ENCODE measurements at regions not wholly inside any gene's neighbourhood (a gene's known extent, or its start where the extent isn't known, plus 50 kb on each side); places are given as distances from the start of the nearest gene placed in this dataset.

- TF ChIP-seq CTCF (IDR thresholded peaks at IDR 0.05) (no peak), POLR2A (IDR thresholded peaks at IDR 0.05) (no peak), EP300 (IDR thresholded peaks at IDR 0.05) (no peak)
- H3K36me3 ChIP-seq, result no peaks in the 10 kb centered on the region
- 89 to 91% methylated on average over 2 of the region's 2 CpGs for WGBS, 2 donors
- H3K4me3 ChIP-seq, result no peak overlapping the region
- no peak overlapping the region for H3K27ac ChIP-seq
- H3K4me1 ChIP-seq, result no peaks in the 10 kb centered on the region
- H3K27me3 ChIP-seq, result no peaks in the 10 kb centered on the region
- no peak for DNase-seq (ENCODE audit: low spot score in 2 of 2)
- no peaks in the 10 kb centered on the region for H3K9me3 ChIP-seq
Observed at GRCh38 chr10:28967031-28967430, 289.7 kb downstream of the BAMBI start.

- Histone ChIP-seq H3K36me3 (no peaks in the 10 kb centered on the region), H3K27me3 (no peaks in the 10 kb centered on the region), H3K27ac (no peak overlapping the region), H3K4me3 (no peak overlapping the region), H3K9me3 (no peaks in the 10 kb centered on the region), H3K4me1 (no peaks in the 10 kb centered on the region)
- 72 to 89% methylated on average over 4 of the region's 4 CpGs for WGBS, 2 donors
- no peak for TF ChIP-seq POLR2A (IDR thresholded peaks at IDR 0.05)
- TF ChIP-seq CTCF (IDR thresholded peaks at IDR 0.05), result no peak
- TF ChIP-seq EP300 (IDR thresholded peaks at IDR 0.05), result no peak
- no peak for DNase-seq (ENCODE audit: low spot score in 2 of 2)
Observed at GRCh38 chr10:28969413-28969812, 292.1 kb downstream of the BAMBI start.

- TF ChIP-seq CTCF (IDR thresholded peaks at IDR 0.05) (no peak), EP300 (IDR thresholded peaks at IDR 0.05) (no peak), POLR2A (IDR thresholded peaks at IDR 0.05) (no peak)
- DNase-seq (ENCODE audit: low spot score in 2 of 2), result no peak
- H3K27me3 ChIP-seq, result no peaks in the 10 kb centered on the region
- no peaks in the 10 kb centered on the region for H3K9me3 ChIP-seq
- H3K4me3 ChIP-seq, result no peak overlapping the region
- H3K4me1 ChIP-seq, result no peaks in the 10 kb centered on the region
- WGBS, 2 donors, result 57 to 76% methylated on average over 6 of the region's 6 CpGs
- no peak overlapping the region for H3K27ac ChIP-seq
- no peaks in the 10 kb centered on the region for H3K36me3 ChIP-seq
Observed at GRCh38 chr10:28970231-28970630, 292.9 kb downstream of the BAMBI start.

- 92 to 96% methylated on average over 6 of the region's 6 CpGs for WGBS, 2 donors
- TF ChIP-seq EP300 (IDR thresholded peaks at IDR 0.05), result no peak
- no peak for DNase-seq (ENCODE audit: low spot score in 2 of 2)
Observed at GRCh38 chr10:28971255-28971654, 293.9 kb downstream of the BAMBI start.

GRCh38 chr10:28971764-28972163 lies 294.4 kb downstream of the BAMBI start:
- no peak overlapping the region for H3K27ac ChIP-seq
- no peaks in the 10 kb centered on the region for H3K27me3 ChIP-seq
- H3K9me3 ChIP-seq, result no peaks in the 10 kb centered on the region
- peaks cover 0 to 7% (median 0%) of the 10 kb centered on the region in 4 donors for H3K4me1 ChIP-seq
- DNase-seq (ENCODE audit: low spot score in 2 of 2), result no peak
- WGBS, 2 donors, result 73 to 84% methylated on average over 5 of the region's 5 CpGs
- H3K36me3 ChIP-seq, result no peaks in the 10 kb centered on the region
- no peak for TF ChIP-seq CTCF (IDR thresholded peaks at IDR 0.05)
- no peak for TF ChIP-seq POLR2A (IDR thresholded peaks at IDR 0.05)
- no peak for TF ChIP-seq EP300 (IDR thresholded peaks at IDR 0.05)
- H3K4me3 ChIP-seq, result no peak overlapping the region

More at GRCh38 chr10:28971255-28971654, 293.9 kb downstream of the BAMBI start:
- Histone ChIP-seq H3K36me3 (no peaks in the 10 kb centered on the region), H3K27ac (no peak overlapping the region), H3K27me3 (no peaks in the 10 kb centered on the region), H3K9me3 (no peaks in the 10 kb centered on the region), H3K4me3 (no peak overlapping the region), H3K4me1 (peaks cover 0 to 5% (median 0%) of the 10 kb centered on the region in 4 donors)

All from tibial nerve (tissue), 4 donors.